H1 (cell line): ENCODE measurements at regions not wholly inside any gene's neighbourhood (a gene's known extent, or its start where the extent isn't known, plus 50 kb on each side); places are given as distances from the start of the nearest gene placed in this dataset.

Experiments
- ATF3 ChIP-seq: IDR thresholded peaks from 2 replicates; pipeline ENCODE4 v1.6.1; 2011; ENCODE audit warnings: low read depth, mild to moderate bottlenecking, low read length; ENCODE audit not compliant: insufficient read depth
- BRCA1 ChIP-seq: IDR thresholded peaks from 2 replicates; pipeline ENCODE4 v1.6.1; 2012; ENCODE audit warnings: low read depth, low read length, improper control_type of control experiment
- CHD2 ChIP-seq: IDR thresholded peaks from 2 replicates; pipeline ENCODE4 v1.6.1; 2012; ENCODE audit warnings: low read length, improper control_type of control experiment
- CREB1 ChIP-seq: IDR thresholded peaks from 2 replicates; pipeline ENCODE4 v1.6.1; 2012; ENCODE audit warnings: inconsistent platforms
- CTCF ChIP-seq, 3 experiments: IDR thresholded peaks; 1 replicate in 2 of 3; 2 replicates in 1 of 3; pipeline versions ENCODE4 v1.5.1 to v1.6.1; 2011; ENCODE audit warnings: low read length in 3 of 3, mild to moderate bottlenecking in 3 of 3, inconsistent platforms in 2 of 3, low read depth in 1 of 3, moderate library complexity in 1 of 3; ENCODE audit not compliant: insufficient read depth in 1 of 3; ENCODE audit errors: control extremely low read depth in 1 of 3
- EZH2 ChIP-seq: fragments of 200-600 bp; sonication (generic); IDR thresholded peaks from 2 replicates; pipeline ENCODE4 v1.7.1; 2012; ENCODE audit warnings: low read depth, mild to moderate bottlenecking, moderate library complexity, low read length, inconsistent platforms; ENCODE audit not compliant: severe bottlenecking
- POLR2A ChIP-seq, 2 experiments: IDR thresholded peaks; 1 replicate in 1 of 2; 2 replicates in 1 of 2; pipeline ENCODE4 v1.6.1; 2011; ENCODE audit warnings: low read depth in 2 of 2, low read length in 2 of 2, mild to moderate bottlenecking in 2 of 2; ENCODE audit errors: control extremely low read depth in 1 of 2
- POLR2AphosphoS5 ChIP-seq: IDR thresholded peaks from 2 replicates; pipeline ENCODE4 v1.6.1; 2011; ENCODE audit warnings: low read depth, low read length
- TAF1 ChIP-seq: IDR thresholded peaks from 2 replicates; pipeline ENCODE4 v1.6.1; 2011; ENCODE audit warnings: mild to moderate bottlenecking, low read depth, low read length

- no peak for TF ChIP-seq CTCF (IDR thresholded peaks at IDR 0.05; ENCODE audit: control extremely low read depth in 1 of 3, insufficient read depth in 1 of 3, low read depth in 1 of 3, low read length in 3 of 3)
- TF ChIP-seq POLR2AphosphoS5, result no peak
- TF ChIP-seq CREB1, result no peak
- no peak for TF ChIP-seq EZH2
- TF ChIP-seq TAF1, result no peak
- no peak for TF ChIP-seq CHD2
- no peak for TF ChIP-seq ATF3
- TF ChIP-seq POLR2A (IDR thresholded peaks at IDR 0.05; ENCODE audit: control extremely low read depth in 1 of 2, low read depth in 2 of 2, low read length in 2 of 2), result no peak
- TF ChIP-seq BRCA1, result no peak
Observed at GRCh38 chr5:91486638-91487037, 103.5 kb upstream of the ARRDC3 start.
